Vagina (tissue), 2 donors: ENCODE measurements at regions not wholly inside any gene's neighbourhood (a gene's known extent, or its start where the extent isn't known, plus 50 kb on each side); places are given as distances from the start of the nearest gene placed in this dataset.

ENCODE experiments used
- CTCF ChIP-seq, 3 experiments: fragments of 450-650 bp in 2 of 3; fragments of 200-600 bp in 1 of 3; sonication (generic) in 1 of 3; IDR thresholded peaks; one replicate each; pipeline ENCODE4 v1.5.1; 2017 to 2019; ENCODE audit warnings: antibody characterized with exemption in 3 of 3, mild to moderate bottlenecking in 2 of 3, moderate library complexity in 2 of 3
- POLR2A ChIP-seq, 2 donors: fragments of 450-650 bp; IDR thresholded peaks; one replicate each; pipeline ENCODE4 v1.6.1; 2017; ENCODE audit warnings: antibody characterized with exemption in 2 of 2, mild to moderate bottlenecking in 2 of 2, moderate library complexity in 2 of 2
- POLR2AphosphoS5 ChIP-seq, 2 donors: sonication (generic); formaldehyde crosslinking; IDR thresholded peaks; one replicate each; pipeline ENCODE4 v1.9.0; 2017; ENCODE audit warnings: antibody characterized with exemption in 2 of 2, mild to moderate bottlenecking in 2 of 2, low read depth in 1 of 2; ENCODE audit not compliant: insufficient read depth in 1 of 2

- TF ChIP-seq CTCF (IDR thresholded peaks at IDR 0.05) (no peak), POLR2AphosphoS5 (IDR thresholded peaks at IDR 0.05; ENCODE audit: insufficient read depth in 1 of 2, low read depth in 1 of 2) (no peak), POLR2A (IDR thresholded peaks at IDR 0.05) (no peak)
Measured at GRCh38 chr11:62055970-62056369, 67.8 kb upstream of the INCENP start.
